DMS79 (cell line): ENCODE measurements at regions not wholly inside any gene's neighbourhood (a gene's known extent, or its start where the extent isn't known, plus 50 kb on each side); places are given as distances from the start of the nearest gene placed in this dataset.

Source experiments
- DNase-seq: peaks from one replicate; lab custom pipeline; 2025; lab: John Stamatoyannopoulos, UW

- DNase-seq = no peak
Observed at GRCh38 chr1:42096554-42096953, 56.7 kb upstream of the GUCA2B start.

- DNase-seq = no peak
Observed at GRCh38 chr1:42089246-42089645, 64.0 kb upstream of the GUCA2B start.

- DNase-seq = no peak
Observed at GRCh38 chr1:42086146-42086545, 67.1 kb upstream of the GUCA2B start.

GRCh38 chr1:42085596-42085995 lies 67.6 kb upstream of the GUCA2B start:
- DNase-seq = no peak

- no peak for DNase-seq
Observed at GRCh38 chr1:42081475-42081874, 71.7 kb upstream of the GUCA2B start.

GRCh38 chr1:42075179-42075578 lies 78.0 kb upstream of the GUCA2B start:
- no peak for DNase-seq

- no peak for DNase-seq
Observed at GRCh38 chr1:42070996-42071395, 82.2 kb upstream of the GUCA2B start.

GRCh38 chr1:42057800-42058199 lies 95.4 kb upstream of the GUCA2B start:
- no peak for DNase-seq

GRCh38 chr1:42056460-42056859 lies 96.8 kb upstream of the GUCA2B start:
- no peak for DNase-seq

- no peak for DNase-seq
Observed at GRCh38 chr1:42055061-42055460, 98.1 kb upstream of the GUCA2B start.

GRCh38 chr1:42052072-42052699 lies 101.0 kb upstream of the GUCA2B start:
- DNase-seq = no peak

GRCh38 chr1:42047508-42047880 lies 105.7 kb upstream of the GUCA2B start:
- DNase-seq = no peak

- DNase-seq = peak; percentile 52
Observed at GRCh38 chr1:42046761-42047507, 106.3 kb upstream of the GUCA2B start.

GRCh38 chr1:42044346-42044745 lies 108.9 kb upstream of the GUCA2B start:
- DNase-seq = no peak

GRCh38 chr1:42043811-42044210 lies 109.4 kb upstream of the GUCA2B start:
- DNase-seq = no peak

GRCh38 chr1:42043182-42043581 lies 110.0 kb upstream of the GUCA2B start:
- DNase-seq = no peak

- DNase-seq = no peak
Observed at GRCh38 chr1:42041031-42041430, 112.2 kb upstream of the GUCA2B start.

- DNase-seq = peak; percentile 34
Observed at GRCh38 chr1:42040159-42040558, 113.1 kb upstream of the GUCA2B start.

GRCh38 chr1:42038261-42038660 lies 114.9 kb upstream of the GUCA2B start:
- DNase-seq = no peak

GRCh38 chr1:42037586-42037985 lies 115.6 kb upstream of the GUCA2B start:
- no peak for DNase-seq

- no peak for DNase-seq
Observed at GRCh38 chr1:42037161-42037560, 116.0 kb upstream of the GUCA2B start.

GRCh38 chr1:42035830-42036604 lies 117.2 kb upstream of the GUCA2B start:
- DNase-seq = peak; percentile 91

GRCh38 chr1:42035205-42035829 lies 116.6 kb upstream of the HIVEP3 start:
- DNase-seq = peak; percentile 44
